ENCODE measurements at regions not wholly inside any gene's neighbourhood (a gene's known extent, or its start where the extent isn't known, plus 50 kb on each side); places are given as distances from the start of the nearest gene placed in this dataset.

DNA sequence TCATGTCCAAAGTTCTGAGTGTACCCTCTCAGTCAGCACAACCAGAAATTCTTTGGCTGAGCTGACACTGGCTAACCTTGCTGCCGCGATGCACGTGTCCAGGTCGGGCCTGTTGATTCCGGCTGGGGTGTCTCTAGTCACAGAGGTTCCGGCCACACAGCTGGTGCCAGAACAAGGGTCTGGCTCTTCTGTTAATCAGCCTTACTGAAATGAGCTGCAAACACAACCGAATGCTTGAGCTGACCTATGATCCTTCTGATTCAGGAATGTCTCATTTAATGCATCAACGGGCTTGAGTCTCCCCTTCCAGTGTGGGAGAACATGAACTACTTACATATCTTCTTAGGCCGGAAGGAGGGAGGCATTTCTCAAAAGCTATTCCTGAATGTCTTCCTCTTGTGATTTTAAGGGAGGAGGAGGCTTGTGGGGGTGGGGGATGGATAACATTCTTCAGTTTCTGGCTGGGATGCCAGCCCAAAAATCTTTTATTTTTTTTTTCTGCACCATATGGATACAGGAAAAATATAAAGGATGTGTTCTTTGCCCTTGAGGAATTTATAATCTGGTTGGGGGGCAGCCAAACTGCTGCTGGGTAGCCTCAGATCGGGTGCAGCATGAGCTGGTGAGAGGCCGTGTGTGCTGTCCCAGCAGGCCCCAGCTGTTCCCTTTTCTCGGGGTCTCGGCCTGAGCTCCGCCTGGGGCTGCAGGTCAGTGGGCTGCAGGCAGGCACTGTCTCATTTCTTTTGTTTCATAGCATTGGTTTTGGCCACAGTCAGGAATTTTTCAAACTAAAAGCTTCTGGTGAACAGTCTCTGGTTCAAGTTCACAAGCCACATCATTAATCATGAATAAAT lies 319.1 kb upstream of the TBL1XR1 start:
- no peak for DNase-seq

DNA sequence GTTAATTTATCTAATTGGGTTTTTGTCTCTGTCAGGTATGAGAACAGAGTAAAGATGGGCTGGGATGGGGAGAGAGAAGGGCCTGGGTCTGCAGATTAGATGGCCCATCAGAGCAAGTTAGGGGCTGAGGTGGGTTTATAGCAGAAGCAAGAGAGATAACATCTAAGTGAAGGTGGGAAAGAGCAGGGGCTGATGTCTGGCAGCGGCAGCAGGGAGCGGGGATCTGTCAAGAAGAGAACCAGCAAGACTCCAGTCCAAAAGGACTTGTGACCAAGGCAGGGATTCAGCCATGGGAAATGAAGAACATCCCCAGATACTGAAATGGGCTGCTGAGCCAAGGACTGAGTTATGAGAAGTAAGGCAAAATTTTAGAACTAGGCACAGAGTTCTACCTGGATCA lies 320.6 kb upstream of the TBL1XR1 start:
- DNase-seq, result no peak

DNA sequence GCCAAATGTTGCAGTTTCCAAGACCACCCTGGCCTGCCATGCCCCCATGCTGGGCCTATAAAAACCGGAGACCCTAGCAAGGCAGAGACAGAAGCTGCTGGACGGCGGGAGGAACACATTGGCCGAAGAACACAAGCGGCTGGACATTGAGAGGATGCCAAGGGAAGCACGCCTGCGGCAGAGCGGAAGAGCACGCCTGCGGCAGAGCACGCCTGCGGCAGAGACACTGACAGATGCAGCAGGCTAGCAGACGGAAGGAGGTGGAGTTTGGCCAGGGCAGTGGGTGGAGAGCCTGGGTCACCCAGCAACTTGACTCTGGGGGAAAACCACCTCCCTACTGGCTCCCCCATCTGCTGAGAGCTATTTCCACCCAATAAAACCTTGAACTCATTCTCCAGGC lies 322.3 kb upstream of the TBL1XR1 start:
- DNase-seq, result no peak

DNA sequence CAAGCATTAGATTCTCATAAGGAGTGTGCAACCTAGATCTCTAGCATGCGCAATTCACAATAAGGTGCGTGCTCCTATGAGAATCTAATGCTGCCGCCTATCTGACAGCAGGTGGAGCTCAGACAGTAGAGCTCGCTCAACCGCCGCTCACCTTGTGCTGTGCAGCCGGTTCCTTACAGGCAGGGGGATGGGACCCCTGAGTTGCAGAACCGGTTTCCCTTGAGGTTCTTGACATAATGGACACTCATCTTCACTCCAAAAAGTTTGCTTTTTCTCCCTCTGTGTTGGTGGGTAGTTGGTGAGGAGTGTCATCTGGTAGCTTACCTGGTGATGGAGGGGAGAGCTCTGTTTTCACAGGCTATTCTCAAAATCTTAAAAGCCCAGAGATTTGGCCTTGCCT lies 324.0 kb upstream of the TBL1XR1 start:
- no peak for DNase-seq

DNA sequence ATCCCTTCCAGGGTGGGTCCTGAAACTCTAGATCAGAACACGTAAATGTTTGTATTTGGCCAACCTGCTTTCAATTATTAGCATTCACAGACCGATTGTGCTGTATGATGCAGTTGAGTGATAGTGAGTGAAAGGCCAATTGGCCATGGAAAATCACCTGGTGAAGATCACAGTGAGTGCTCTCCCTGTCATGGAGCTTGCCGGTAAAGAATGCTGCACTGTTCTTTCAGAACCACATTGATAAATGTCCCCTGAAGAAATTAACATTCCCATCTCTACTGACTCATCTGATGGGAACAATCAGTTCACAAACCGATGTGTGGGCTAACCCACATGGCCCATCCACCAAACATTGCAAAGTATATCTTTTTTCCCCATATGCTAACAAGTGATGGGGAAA lies 324.8 kb upstream of the TBL1XR1 start:
- DNase-seq, result no peak

DNA sequence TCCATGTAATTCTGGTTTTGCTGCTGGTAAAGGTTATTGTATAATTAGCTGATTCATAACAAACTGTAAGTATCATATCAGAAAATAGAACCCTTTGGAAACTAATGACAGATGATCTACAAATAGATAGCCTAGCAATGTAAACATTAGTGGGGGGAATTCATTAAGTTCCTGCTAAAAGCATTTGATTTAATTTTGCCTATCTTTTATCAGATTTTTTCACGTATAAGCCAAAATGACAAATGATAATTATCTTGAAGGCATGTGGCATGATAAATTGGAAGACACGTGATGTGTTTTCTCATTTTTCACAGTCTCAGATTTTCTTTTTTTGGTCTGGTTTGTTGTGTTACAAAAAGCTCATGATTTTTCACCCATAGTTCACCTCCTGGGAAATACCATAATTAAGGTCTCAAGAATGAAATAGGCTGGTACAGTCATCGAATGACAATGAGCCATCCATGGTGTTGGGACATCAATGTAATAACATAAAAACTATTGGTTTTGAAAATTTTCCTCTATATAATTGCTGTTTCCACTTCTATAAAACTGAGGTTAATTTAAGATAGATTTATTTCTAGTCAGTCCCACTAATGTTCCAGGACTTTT lies 325.9 kb upstream of the TBL1XR1 start:
- no peak for DNase-seq

DNA sequence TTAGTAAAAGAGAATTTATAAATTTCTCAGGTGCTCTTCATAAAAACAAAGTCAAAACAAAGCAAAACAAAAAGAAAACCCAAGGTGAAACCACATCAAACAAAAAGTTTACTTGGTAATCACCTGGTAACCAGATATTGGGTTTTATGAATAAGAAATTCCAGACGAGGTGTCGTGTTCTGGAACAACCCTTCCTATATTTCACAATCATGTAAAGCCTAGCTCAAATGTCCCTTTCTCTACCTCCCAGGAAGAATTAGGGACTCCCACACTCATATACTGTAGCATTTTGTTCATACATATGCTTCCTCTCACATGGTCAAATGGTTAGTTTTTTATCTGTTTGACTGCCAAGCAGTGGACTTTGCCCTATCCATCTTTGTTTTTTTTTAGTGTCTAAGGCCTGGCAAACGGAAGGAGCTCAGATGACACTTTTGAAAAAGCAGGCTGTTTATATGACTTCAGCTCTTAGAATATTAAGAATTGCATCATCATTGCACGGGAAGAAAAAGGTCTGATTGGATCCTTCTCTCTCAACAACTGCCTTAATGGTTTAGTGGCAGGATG lies 326.7 kb upstream of the TBL1XR1 start:
- no peak for DNase-seq

DNA sequence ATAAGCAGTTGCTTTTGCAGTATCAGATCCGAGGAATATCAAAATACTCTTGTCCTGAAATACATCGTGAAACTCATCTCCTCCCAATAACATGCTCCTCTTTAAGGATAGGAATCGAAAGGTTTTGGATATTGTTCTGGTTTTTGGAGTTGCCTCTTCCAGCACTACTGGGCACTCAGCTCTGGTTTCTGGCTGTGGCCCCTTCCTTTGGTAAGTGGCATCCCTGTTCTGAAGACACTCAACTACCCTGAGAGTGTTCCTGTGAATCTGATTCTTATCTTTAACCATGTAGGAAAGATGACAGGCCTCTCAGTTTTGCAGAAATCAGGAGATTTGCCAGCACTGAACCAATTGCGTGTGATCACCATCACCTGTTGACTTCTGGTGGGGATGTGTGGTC lies 327.5 kb upstream of the TBL1XR1 start:
- DNase-seq, result no peak

DNA sequence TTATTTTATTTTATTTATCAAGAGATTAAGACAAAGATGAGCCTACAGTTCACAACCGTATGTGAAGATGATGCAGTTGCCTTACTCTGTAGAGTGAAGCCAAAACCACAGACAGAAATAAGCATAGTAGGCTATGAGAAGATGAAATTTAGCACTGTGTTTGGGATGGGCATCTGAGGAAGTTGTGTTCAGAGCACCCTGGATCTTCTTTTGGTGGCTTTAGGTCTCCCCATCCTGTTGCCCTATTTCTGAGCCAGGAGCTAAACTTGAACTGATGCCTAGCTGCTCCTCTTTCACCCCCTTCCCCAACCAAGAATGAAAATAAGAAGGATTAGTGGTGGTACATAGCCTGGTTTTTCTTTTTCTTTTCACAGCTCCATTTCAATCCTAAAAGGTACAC lies 328.1 kb upstream of the TBL1XR1 start:
- DNase-seq, result no peak

DNA sequence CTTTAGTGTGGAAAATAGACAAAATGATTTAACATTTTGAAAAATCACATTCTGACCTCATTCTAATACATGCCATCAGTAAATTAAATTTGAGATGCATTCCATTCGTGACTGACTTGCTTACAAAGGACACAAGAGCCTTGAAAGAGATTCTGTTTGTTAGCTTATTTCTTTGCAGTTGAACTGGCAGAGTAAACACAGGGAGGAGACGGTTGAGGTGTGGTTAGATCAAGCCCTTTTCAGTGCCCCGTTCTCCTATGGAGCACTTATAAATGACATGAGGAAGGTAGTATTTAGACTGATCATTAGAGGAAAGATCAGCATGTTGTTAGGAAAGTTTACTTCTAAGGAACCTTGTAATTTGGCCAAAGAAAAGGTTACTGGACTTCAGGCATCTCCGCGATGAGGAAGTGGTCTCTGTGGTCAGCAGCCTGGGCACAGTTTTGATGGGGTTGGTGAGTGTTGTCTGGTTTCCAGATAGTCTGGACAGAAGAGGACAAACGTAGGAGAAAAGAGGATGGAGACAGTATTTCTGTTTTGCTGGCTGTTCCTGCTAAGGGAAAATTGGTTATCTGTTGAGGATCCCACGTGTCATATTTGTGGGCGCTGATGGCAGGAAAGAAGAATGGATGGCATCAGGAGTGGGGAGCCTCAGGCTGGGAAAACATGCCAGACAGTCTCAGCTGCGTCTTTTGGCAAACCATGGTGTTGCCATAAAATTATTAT lies 328.9 kb upstream of the TBL1XR1 start:
- DNase-seq, result peak; percentile 18

DNA sequence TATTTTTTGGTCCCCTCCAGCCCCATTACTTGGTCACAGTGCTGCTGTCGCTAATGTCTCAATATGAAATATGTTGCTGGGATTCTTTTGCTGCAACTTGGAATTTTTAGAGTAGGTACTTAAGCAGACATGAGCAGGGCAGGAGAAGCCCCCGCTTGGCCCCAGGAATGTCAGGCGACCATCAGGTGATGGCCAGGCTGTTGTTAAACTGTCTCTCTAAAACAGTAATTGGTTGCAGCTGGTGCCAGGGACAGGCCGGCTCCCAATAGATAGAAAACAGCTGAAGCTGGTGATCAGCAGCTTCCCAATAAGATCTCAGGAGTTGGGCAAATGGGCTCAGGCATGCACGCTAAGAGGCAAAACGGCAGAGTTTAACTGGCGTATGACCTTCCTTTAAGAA lies 329.9 kb upstream of the TBL1XR1 start:
- DNase-seq, result no peak

DNA sequence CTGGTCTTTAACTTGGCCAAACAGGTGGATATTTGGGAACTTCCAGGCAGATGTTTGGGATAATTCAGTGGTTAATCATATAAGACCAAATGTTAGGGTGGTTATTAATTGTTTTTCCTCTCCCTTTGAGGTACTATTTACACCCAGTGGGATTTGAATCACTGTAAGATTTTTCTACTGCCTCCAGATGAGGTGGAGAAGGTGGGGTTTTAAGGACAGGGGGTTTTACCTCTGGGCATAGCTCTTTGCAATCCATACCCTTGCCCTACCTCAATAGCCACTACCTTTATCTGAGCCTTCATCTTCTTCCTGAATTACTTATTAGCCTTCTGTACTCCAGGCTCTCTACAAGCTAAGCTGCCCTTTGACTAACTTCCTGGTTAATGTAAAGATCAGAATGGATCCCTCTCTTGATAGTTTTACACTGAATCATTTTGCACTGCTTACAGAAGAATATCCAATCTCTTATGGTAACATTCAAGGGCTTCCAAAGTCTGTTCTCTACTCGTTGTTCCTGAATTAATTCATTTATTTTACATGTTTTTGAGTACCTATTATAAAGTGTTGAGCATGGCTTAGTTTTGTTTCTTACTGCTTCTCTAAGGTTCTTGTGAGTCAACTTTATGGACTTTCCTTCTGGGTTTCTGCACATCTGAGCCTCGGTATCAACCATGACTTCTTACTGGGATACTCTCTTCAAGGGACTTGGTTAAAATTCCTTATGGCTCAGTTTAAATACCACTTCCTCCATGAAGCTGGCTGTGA lies 331.2 kb upstream of the TBL1XR1 start:
- DNase-seq, result no peak

DNA sequence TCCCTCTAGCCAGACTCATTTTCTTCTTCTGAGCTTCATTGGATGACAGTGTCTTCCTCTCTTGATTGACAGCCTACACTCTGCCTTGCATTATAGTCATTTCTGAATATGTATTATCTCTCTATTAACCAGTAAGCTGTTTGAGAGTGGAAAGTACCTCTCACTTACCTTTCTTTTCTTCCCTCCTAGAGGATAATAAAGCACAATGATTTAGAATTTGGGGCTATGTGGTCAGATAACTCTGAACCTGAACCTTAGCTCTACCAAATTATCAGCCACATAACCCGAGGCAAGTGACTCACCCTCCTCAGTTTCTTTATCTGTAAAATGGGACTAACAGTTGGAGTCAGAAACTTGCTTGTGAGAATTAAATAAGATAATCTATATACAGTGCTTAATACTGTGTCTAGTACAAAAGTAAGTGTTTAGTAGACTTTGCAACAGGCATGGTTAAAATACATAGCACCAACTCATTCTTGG lies 331.8 kb upstream of the TBL1XR1 start:
- no peak for DNase-seq

DNA sequence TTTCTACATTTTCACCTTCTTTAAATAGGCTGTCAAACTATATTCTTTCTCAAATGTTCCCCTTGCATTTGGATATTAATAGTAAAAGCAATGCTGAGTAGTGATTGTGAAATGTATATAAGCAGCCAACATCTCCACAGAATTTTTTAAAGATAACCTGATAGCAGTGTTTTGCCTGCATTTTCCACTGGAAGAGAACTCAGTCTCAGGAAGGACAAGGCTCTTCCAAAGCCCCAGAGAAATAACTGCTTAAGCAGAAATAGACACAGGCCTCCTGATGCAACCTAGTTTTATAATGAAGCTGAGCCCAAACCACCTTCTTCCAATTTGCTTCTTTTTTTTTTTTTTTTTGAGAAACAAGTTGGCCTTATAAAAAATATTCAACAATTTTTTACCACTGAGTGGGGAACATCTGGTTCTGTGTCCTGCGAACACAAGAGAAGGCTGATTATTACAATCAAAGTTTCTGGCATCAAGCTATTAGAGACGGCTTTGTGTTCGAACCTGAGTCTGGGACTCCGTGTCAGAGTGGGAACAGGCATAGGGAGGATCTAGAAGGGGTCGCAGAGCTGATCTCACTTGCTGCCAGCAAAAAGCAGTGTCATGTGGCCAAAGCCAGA lies 332.5 kb upstream of the TBL1XR1 start:
- DNase-seq, result no peak

DNA sequence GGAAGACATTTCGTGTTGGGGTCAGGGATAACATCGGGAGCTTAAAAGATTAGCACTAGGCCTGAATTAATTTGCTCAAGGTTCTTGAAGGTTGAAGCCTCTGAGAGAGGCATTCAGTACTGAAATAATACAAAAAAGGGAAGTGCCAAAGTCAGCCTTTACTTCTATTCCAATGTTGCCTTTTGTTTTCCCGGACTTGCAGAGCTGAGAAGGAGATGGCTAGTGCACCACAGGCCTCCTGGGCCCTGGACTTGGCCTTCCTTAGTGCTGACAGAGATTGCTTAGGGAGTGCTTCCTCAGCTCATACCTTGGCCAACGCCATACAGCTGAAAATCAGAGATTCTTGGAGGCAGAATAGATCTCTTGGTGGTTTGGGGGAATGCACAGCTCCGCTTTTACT lies 333.6 kb upstream of the TBL1XR1 start:
- no peak for DNase-seq

DNA sequence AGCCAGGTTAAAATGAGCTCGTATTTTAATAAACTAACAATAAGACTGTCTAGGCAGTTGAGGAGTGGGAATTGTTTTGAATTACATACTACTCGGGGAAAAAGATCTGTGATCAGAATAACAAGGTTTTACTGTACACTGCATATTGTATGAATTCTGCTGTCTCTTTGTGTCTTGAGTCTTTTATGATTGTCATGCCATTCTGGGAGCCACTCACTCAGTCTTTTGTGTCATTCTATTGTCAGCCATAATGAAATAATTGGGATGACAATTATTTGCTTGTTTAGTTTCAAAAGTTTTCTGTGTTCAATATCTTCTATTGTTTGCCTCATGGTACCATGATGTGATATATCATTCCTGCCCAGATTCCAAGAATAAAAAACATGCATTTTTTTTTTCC lies 339.6 kb upstream of the TBL1XR1 start:
- DNase-seq, result no peak

DNA sequence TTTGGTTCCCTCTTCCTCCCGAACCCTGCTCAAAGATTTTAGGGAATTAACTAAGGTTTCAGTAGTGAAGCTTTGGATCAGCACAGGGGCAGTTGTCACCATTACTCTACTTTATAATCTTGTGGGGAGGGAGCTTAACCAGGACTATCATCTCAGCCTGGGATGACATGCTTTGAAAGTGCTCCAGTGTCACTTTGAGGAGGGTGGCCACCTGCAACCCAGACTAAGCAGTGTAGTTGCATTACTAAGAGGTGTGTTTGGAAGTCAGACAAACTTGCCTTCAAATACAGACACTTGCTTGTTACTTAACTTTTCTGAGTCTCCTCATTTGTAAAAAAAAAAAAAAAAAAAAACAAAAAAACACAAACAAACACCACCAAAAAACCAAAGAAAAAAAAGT lies 340.3 kb upstream of the TBL1XR1 start:
- no peak for DNase-seq

DNA sequence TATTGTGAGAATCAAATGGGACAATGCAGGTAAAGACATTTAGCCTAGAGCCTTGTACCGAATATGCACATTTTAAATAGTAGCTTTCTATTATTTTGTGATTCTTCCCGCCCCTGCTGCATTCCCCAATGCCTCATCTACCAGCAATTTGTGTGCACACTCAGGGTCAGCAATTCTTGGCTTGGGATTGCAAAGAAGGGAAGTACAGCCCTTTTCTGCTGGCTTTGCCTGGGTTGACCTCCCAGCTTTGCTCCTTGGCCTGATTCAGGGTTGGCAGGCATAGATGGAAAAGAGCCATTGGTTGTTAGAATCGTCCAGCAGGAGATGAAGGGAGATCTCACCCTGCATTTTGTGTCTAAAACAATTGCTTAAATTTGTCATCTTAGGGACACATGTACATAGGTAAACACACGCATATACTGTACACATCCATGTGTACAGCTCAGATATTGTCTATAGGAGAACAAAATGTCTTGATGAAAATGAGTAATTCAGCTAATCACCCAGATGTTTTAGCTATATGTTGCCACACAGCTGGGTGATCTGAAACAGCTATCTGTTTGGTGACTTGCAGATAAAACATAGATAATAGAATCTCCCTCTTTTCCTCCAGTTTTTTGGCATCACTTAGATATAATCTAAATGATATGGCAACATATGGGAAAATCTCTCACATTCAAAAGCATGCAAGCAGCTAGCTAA lies 340.9 kb upstream of the TBL1XR1 start:
- no peak for DNase-seq

DNA sequence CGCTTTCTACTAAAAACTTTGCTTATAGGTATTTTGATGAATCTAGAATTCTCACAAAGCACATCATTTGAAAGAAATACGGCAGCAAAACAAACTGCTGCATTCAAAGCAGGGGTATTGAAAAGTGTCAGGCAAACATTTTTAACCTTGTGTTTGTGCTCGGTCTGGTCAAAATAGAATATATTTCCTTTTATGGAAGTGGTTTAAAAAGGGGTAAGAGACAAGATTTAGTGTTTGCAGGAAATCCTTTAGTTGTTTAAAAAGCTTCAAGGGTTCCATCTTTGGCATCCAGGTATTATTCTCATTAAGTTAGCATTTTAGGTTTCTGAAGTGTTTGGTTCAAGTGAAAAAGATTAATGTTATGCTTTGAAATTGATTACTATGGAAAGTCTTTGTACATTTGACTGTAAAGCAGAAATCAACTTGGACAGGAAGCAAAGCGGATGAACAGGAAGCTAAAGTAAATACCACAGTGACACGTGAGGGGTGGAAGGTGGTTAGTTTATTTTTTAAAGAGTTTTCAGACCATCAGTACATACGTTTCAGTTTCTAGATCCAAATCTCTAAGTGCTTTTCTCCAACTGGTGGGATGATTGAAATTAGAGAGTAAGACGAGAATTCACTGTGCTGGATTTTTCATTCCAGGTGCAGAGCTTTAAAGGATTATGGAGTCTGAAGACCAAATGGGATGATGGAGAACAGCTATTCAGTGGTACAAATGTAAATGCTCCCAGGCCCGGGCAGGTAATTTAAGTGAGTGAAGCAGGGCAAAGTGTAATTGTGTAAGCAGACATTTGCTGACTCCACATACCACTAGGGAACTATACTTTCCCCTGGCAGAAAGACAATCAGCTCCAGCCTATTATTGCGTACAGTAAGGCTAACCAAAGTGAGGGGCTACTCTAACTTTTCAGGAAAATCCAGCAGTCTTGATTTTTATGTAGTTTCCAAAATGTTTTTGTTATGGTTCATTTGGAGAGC lies 341.8 kb upstream of the TBL1XR1 start:
- no peak for DNase-seq

DNA sequence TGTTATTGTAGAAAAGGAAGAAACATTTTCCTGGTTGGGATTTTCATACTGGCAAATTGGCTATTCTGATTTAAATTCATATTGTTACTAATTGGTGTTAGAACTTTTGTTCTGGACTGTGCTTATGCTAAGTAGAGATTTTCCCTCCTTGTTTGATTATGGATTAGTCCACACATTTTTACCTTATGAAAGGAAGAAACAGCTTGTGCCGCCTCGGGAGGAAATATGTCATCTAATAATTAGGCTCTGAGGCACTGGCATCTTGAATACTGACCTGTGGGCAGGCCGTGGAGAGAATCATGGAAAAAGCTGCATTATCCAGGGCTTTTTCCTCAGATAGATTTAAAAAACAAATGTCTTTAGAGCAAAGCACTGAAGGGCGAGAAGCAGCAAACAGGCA lies 344.3 kb upstream of the TBL1XR1 start:
- DNase-seq, result no peak
